ENCODE measurements at regions not wholly inside any gene's neighbourhood (a gene's known extent, or its start where the extent isn't known, plus 50 kb on each side); places are given as distances from the start of the nearest gene placed in this dataset.

DNA sequence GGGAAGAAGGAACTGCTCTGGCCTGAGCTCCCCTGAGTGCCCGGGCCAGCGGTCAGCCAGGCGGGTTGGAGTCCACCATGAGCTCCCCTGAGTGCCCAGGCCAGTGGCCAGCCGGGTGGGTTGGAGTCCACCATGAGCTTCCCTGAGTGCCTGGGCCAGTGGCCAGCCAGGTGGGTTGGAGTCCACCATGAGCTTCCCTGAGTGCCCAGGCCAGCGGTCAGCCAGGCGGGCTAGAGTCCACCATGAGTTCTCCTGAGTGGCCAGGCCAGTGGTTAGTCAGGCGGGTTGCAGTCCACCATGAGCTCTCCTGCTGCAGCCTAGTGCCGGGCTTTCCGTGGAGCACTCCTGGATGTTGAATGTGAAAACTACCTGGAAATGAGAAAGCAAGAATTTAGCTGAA is 844.0 kb downstream of the TBC1D22A start:
- DNase-seq, result no peak

DNA sequence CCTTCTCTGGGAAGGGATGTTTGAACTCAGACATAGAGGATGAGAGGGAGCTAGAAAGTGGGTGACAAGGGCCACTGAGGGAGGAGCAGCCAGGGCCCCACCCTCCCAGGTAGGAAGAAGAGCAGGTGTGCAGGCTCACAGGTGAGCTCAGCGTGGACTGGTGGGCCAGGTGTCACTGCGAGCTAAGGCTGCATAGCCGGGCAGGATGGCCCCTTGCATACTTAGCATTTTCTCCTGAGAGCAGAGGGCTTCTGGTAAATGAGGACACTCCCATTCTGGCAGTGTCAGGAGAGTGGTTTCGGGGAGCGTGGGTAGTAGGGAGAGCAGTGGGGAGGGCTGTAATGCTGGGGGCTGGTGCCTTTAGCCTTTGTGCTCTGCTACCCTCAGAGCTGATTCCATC is 843.4 kb downstream of the TBC1D22A start:
- DNase-seq, result no peak

DNA sequence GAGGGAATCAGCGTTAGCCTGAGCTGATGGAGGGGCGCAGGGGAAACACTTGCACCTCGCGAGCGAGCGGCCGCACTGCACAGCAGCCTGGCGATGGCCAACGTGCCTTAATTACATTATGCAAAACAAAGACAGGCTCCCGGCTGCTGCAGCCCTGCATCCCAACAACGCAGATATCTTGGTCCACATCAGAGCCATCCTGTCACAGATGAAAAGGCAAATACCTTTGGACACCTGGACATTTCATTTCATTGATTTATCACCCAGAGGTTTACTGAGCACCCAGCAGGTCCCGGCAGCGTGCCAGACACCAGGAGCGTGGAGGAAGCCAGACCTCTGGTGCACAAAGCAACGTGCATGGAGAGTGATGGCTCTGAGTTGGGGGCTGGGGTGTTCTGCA is 843.0 kb downstream of the TBC1D22A start:
- DNase-seq, result no peak

DNA sequence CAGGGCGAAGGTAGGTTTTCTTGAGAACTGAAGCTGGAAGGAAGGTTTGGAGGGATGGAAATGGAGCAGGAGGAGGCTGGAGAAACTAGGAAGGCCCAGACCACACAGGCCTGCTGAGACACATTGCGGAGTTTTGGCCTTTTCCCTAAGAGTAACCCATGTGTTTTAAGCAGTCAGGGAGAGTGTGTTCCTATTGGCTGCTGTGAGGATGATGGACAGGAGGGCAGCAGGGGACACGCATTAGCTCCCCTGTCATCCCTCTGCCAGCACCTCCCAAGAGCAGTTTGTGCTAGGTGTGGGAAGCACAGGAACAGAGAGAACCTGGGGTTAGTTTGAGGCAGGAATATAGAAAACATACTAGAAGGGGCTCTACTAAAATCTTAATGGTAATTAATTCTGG is 842.1 kb downstream of the TBC1D22A start:
- no peak for DNase-seq

DNA sequence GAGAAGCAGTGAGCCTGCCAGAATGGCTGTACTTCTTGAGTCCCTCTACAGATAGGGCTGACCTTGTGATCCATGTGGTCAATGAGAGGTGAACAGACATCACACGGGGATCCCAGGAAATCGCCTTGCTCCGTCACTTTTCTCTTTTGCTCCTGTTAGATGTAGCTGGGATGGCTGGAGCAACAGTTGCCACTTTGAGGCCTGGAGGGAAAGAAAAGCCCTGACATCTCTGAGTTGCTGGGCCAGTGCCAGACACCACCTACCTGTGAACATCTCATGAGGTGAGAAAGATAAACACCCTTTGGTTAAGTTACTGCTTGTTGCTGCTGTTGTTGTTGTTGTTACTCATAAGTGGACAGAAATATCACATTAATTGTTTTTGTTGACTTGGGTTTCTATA is 840.3 kb downstream of the TBC1D22A start:
- no peak for DNase-seq

DNA sequence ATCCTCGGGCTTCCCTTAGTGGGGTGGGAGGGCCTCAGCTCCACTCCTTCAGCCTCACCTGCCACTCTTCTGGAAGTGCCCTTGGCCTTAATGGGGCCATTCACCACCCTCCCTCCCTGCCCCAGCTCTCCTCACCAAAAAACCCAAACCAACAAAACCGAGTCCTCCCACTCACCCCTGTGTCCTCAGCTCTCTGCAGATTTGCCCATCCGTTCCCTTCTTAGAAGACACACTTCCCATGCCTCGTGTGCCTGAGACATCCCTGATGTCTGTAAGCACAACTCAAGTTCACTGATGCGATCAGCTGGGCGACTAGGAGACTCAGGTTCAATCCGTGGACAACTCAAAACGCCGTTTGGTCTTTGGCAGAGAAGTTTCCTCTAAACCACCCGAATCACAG is 839.2 kb downstream of the TBC1D22A start:
- no peak for DNase-seq

DNA sequence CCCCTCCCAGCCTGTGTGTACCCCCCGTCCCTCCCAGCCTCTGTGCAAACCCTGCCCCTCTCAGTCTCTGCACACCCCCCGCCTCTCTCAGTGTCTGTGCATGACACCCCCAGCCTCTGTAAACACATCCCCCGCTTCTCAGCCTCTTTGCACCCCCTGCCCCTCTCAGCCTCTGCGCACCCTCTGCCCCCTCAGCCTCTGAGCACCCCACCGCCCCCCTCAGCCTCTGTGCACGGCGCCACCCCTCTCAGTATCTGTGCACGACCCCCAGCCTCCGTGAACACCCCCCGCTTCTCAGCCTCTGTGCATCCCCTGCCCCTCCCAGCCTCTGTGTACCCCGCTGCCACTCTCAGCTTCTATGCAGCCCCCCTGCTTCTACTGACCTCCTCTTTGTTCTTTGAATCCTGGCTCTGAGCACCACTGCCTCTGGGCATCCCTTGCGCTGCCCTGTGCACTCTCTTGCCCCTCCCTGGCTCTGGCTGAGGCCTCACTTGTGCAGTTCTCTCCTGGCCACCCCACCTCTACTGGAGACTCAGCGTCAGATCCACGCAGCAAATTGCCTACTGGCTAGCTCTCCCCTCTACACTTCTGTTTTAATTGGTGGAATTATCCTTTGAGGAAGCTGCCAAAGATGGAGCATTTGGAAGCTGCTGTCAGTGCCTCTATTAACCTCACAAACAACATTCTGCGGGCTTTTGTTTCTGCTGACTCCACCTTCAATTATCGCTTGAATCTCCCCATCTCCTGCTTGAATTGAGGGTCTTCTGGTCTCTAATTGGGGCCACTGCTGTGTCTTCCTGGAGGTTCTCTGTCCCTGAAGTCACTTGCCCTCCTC is 838.6 kb downstream of the TBC1D22A start:
- no peak for DNase-seq

DNA sequence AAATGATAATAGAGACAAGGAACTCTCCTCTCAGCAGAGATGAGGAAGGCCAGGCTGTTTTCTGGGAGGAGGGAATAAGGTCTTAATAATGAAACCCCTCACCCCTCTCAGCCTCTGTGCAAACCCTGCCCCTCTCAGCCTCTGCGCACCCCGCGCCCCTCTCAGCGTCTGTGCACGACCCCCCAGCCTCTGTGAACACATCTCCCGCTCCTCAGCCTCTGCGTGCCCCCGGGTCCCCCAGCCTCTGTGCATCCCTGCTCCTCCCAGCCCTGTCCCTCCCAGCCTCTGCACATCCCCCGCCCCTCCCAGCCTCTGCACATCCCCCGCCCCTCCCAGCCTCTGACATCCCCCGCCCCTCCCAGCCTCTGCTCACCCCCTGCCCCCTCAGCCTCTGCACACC is 837.8 kb downstream of the TBC1D22A start:
- no peak for DNase-seq

DNA sequence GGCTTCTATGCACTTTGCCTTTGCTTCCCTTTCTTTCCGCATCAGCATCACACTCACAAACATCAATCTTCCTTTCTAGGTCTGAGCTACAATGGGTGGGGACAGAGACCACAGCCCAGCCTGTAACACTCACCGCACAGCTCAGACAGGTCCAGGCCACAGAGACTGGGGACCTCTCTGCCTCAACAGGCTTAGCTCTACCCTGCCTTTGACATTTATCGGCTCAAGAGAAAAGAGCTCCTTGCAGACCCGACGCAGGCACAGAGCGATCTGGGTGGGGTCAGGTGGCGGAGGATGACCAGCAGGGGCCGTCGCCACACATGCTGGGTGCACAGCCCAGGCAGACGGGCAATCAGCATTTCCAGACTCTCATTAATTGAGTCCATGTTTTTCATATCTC is 837.3 kb downstream of the TBC1D22A start:
- DNase-seq, result no peak

DNA sequence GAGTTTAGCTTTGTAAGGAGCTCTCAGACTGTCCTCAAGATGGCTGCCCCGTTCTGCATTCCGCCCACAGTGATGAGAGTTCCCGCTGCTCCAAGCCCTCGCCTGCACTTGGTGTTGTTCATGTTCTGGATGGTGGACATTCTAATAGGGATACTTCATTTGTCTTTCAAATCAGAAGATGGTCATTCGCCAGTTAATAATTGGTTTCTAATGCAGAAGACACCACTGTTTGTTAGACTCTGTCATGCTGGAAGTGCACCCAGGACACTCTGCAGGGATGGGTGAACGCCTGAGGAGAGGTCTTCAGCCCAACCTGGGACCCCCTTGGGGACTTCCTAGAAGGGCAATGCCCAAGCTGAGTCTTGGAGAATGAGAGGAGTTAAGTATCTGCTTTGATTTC is 836.4 kb downstream of the TBC1D22A start:
- no peak for DNase-seq

DNA sequence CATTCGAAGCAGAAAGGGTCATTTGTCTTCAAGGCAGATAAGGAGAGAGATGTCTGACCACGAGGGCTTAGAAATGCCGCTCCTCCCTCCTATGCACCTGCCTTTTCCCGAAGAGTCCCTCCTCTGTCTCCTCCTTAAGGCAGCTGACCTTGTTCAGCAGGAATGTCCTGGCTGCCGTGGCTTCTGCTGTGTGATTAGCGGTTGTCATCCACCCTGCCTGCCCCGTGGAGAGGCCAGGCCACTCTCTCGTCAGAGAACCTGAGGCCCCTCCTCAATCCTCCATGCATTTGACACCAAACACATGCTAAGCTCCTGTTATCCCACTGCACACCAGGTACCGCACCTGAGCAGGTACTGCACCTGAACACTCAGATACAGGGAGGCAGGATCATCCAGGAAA is 834.6 kb downstream of the TBC1D22A start:
- no peak for DNase-seq

DNA sequence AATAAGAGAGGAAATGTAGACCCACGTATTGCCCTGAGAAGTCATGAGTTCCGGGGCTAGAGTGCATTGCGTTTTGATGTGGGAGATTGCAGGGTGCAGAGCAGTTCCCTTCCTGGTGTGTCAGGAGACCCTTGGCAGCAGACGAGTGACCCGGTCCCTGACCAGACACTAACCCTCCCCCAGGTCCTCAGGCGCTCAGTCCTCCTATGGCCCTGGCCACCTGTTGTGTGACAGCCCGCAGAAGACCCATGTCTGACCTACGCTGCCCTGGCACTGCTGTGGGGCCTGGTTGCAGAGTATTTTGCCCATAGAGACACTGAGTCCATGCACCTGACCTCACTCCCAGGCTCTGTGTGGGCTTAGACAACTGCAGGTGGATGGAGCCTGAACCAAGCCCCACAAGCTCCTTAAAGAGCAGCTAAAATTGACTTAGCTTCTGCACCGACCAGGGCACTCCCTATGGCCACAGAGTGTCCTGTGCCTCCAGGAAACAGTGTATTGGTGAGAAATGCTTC is 833.8 kb downstream of the TBC1D22A start:
- DNase-seq, result no peak

DNA sequence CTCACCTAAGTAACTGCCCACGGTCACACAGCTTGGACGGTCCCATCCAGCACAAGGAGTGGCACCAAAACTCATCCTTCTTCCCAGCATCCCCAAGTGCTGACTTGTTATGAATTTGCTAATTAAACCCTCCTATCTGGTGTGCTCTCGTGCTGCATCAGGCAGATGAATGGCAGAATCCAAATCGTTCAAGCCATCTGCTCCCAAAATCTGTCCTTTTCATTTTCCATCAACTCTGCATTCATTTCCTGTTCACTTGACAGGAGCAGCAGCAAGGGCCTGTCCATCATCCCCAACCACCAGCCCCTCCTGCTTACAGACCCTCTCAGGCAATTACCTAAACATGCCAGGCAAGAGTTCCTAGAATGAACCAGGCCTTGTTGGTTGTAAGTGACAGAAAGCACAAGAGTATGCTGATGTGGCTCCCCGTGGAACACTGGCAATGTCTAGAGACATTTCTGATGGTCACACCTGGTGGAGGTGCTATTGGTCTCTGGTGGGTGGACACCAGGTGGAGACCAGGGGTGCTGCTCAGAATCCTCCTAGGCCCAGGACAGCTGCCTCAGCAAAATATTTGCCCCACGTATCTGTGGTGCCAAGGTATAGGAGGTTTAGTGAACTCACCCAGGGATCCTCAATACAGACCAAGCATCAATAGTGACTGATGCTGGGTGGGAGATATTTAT is 832.5 kb downstream of the TBC1D22A start:
- no peak for DNase-seq

DNA sequence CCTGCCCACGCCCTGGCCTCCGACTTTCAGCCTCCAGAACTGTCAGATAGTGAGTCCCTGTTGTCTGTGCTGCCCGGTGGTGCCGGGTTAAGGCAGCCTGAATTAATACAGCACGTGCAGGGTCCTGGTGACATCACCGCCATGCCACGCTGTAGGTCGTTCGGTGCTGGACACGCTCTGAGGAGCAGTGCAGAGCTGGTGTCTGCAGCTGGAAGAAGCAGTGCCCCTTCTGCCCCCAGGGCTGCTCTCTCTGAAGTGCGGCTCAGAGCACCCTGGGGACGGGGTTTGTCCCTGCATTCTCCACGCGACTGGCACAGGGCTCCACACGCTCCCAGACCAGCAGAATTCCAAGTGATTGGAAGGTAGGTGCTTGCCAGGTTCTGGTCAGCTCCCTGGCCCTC is 831.5 kb downstream of the TBC1D22A start:
- DNase-seq, result no peak

DNA sequence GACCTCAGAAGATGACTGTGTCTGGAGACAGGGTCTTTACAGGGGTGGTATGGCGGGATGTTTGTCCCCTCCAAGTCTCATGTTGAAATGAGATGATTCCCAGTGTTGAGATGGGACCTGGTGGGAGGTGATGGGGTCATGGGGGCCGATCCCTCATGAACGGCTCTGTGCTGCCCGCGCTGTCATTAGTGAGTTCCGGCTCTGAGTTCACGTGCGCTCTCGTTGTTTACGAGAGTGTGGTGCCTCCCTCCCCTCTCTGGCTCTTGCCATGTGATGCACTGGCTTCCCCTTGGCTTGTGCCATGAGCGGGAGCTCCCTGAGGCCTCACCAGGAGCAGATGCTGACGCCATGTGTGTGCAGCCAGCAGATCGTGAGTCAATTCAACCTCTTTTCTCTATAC is 830.8 kb downstream of the TBC1D22A start:
- DNase-seq, result no peak

DNA sequence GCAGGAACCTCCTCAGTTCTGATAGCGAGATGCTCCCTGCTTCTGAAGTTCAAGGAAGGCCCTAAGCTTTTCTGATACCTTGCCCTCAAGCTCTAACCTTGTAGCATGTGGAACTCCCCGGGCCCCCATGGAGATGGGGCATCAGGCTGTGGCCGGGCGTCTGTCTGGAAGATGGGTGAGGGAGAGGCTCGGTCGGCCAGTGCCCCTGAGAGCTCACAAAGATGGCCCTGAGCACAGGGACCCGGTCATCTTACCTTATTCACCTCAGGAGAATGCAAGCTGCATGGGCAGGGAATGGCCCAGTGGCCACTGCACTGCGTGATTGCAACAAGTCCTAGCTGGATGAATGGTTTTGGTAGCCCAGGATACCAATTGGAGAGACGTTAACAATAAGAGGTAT is 830.3 kb downstream of the TBC1D22A start:
- no peak for DNase-seq

DNA sequence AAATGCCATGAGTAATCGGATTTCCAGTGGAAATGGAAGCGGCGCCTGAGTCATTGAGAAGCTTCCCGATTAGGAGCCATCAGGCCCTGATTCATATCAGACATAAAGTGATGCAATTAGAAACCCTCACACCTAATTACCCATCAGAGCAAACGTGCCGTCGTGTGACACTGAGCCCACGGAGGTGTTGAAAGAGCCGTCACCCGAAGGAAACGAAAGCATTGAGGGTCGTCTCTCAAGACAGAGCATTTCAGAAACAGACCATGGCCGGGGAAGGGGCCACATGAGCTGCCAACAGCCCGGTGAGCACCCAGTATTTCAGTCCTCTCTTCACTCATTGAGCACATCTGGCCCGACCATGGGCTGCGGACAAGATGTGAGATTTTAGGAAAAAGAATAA is 829.3 kb downstream of the TBC1D22A start:
- no peak for DNase-seq

DNA sequence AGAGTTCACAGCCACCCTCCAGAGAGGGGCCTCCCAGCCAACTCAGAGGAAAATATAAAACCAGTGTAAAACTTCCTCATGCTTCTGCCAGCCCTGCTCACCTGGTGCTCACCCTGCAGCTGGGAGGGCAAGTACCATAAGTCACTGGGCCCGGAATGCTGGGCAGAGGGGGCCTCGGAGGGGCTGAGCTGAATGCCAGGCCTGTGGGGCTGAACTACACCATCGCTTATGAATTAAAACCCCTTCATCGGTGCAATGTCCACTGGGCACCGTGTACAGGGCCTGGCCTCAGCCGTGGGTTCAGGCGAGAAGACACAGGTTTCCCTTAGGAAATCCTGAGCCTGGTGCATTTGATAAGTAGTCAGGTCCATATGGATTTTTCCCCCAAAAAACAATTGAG is 828.6 kb downstream of the TBC1D22A start:
- DNase-seq, result no peak

DNA sequence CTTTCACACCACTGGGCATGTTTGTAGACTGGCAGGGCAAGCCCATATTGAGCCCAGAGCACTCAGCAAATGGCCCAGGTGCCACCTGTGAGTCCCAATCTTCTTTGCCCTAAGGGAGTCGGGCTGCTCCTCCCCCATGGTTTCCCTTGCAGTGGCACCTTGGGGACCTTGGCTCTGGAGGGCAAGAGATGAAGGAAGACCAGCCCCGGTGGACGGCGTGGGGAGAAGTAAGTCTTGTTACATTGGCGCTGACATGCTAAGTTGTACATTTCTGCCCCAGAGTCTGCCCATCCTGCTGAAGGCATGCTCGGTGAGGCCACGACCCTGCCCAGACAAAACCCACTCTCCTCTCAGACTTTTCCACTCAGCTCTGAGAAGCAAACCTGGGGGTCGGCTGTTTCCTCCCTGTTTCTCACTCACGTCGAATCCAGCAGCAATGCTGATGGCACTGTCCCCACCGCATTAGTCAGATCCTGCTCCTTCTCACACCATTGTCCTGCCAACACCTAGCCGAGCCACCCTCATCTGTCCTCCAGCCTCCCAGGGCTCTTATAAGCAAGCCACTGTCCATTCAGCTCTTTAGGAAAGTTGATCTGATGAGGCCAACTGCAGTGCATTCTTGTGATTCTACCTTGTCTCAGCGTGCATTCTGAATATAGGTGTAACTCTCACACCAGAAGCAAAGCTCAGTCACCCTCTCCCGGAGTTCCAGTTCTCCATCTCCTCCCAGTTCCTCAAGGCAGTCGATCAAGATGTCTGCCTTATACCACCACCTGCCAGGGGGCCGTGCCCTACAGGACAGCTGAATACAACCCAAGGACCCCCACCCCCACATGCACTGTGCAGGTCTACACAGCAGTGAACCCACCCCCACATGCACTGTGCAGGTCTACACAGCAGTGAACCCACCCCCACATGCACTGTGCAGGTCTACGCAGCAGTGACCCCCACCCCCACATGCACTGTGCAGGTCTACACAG is 827.1 kb downstream of the TBC1D22A start:
- DNase-seq, result no peak

DNA sequence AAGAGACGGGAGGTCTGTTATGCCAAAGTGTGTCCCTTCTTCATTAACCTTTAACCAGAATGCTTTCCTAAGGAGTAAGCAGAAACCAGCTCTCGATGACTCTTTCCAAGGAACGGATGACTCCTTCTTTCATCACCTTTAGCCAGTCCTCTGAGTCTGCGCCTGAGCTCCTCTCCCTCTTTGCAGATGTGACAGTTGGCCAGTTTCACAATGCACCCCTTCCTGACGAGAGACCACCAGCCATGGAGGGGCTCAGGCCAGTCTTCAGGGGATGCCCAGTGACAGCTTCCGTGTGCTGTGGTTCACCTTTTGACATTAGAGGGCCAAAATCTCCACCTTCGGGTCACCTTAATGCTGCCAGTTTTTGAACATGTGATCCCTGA is 826.1 kb downstream of the TBC1D22A start:
- DNase-seq, result no peak

DNA sequence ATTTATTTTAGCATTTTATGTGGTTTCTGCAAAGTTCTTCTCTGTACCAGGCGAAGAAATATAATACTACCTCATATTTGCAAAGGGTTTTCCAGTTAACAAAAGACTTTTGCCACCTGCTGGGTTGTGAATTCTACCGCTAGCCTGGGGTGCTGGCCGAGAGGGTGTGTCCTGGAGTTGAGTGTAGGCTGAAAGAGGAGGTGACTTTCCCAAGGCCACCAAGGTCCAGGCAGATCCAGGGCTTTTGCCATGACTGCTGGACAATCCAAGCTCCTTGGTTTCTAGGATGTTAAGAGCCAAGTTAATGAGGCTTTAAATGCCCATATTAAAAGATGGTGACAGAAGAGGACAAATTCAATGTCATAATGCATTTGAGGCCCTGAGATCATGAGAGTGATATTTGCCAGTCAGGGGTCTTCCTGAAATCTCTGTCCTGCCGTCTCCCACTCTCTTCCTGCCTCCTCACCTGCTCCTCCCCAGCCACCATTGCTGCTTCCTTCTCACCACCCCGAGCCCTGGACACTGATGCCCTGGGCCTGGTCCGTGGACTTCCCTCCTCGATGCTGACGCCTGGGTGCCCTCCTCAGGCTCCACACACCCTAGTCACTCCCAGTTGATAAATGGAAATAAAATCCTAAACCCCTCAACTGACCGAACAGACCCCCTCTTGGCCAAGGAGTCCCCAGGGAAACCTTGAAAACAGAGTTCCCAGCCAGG is 825.6 kb downstream of the TBC1D22A start:
- DNase-seq, result no peak

DNA sequence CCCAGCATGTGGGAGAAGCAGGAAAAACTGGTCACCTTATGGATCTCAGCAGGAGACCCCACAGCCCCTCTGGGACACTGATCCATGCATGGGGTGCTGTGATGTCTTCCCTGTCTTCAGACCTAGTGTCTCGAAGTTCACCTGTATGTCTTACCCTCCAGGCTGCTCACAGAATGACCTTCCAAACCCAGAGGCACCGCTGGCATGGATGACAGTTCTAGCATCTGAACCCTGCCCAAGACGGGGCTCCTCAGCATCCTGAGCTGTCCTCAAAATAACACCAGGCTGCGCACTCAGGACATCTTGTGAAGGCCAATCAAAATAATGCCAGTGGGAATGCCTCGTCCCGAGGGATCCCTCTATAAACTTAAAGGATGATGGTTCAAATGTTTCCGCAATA is 824.9 kb downstream of the TBC1D22A start:
- DNase-seq, result no peak

DNA sequence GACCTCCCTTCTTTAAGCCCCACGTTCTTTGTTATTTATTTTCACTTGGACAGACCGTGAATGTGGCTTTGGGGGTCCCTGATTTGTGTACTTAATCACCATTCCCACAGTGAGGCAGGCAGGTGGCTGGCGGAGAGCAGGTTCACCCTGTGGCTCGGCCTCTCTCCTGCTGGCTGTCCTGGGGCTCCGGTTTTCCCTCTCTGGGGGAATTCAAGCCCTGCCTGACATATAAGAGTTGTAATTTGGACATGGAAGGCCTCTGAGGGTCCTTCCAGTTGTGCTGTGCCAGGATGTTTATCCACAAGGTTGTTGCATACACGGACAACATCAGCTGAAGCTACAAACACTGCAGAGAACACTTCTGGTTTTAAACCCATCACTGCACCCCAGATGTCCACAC is 824.5 kb downstream of the TBC1D22A start:
- no peak for DNase-seq

Measured in NCI-H2107 (cell line).